ENCODE measurements at regions not wholly inside any gene's neighbourhood (a gene's known extent, or its start where the extent isn't known, plus 50 kb on each side); places are given as distances from the start of the nearest gene placed in this dataset.

GRCh38 chr15:98067339-98067738, 106.8 kb downstream of the ARRDC4 start:
- Histone ChIP-seq H3K36me3 (no peaks in the 10 kb centered on the region), H3K9me3 (no peaks in the 10 kb centered on the region), H3K27ac (no peak overlapping the region), H3K4me1 (no peaks in the 10 kb centered on the region), H3K4me3 (no peak overlapping the region), H3K27me3 (no peaks in the 10 kb centered on the region)
- no peak for ATAC-seq
- 46% methylated on average over 3 of the region's 3 CpGs; no CpG with 5 or more reads in 1 of the 2 donors for WGBS, 2 donors (ENCODE audit: low coverage in 1 of 2)
- TF ChIP-seq POLR2AphosphoS5 (IDR thresholded peaks at IDR 0.05) (no peak), POLR2A (IDR thresholded peaks at IDR 0.05) (no peak), CTCF (IDR thresholded peaks at IDR 0.05) (no peak), EP300 (IDR thresholded peaks at IDR 0.05) (no peak)

- Histone ChIP-seq H3K9me3 (no peaks in the 10 kb centered on the region), H3K4me1 (no peaks in the 10 kb centered on the region), H3K36me3 (no peaks in the 10 kb centered on the region), H3K27me3 (no peaks in the 10 kb centered on the region), H3K27ac (no peak overlapping the region), H3K4me3 (no peak overlapping the region)
- no peak for TF ChIP-seq EP300 (IDR thresholded peaks at IDR 0.05)
- no peak for TF ChIP-seq CTCF (IDR thresholded peaks at IDR 0.05)
- no peak for TF ChIP-seq POLR2AphosphoS5 (IDR thresholded peaks at IDR 0.05)
- no peak for ATAC-seq
- 82 to 88% methylated on average over 4 of the region's 4 CpGs for WGBS, 2 donors (ENCODE audit: low coverage in 1 of 2)
These were observed 108.8 kb downstream of the ARRDC4 start for GRCh38 chr15:98069256-98069655.

GRCh38 chr15:98070137-98070536, 109.6 kb downstream of the ARRDC4 start:
- peaks cover 0 to under 1% (median 0%) of the 10 kb centered on the region in 3 donors for H3K4me1 ChIP-seq
- H3K27me3 ChIP-seq, result no peaks in the 10 kb centered on the region
- no peak for TF ChIP-seq POLR2A (IDR thresholded peaks at IDR 0.05)
- H3K36me3 ChIP-seq, result no peaks in the 10 kb centered on the region
- WGBS, 2 donors (ENCODE audit: low coverage in 1 of 2), result 84 to 88% methylated on average over 2 of the region's 2 CpGs
- H3K4me3 ChIP-seq, result no peak overlapping the region
- H3K9me3 ChIP-seq, result no peaks in the 10 kb centered on the region
- H3K27ac ChIP-seq, result no peak overlapping the region
- no peak for ATAC-seq

- Histone ChIP-seq H3K27ac (no peak overlapping the region), H3K4me3 (no peak overlapping the region), H3K9me3 (no peaks in the 10 kb centered on the region), H3K4me1 (peaks cover 8 to 17% (median 9%) of the 10 kb centered on the region in 3 donors), H3K27me3 (no peaks in the 10 kb centered on the region), H3K36me3 (no peaks in the 10 kb centered on the region)
- no peak for ATAC-seq
- no peak for TF ChIP-seq EP300 (IDR thresholded peaks at IDR 0.05)
- no peak for TF ChIP-seq POLR2A (IDR thresholded peaks at IDR 0.05)
- TF ChIP-seq POLR2AphosphoS5 (IDR thresholded peaks at IDR 0.05), result no peak
- no peak for TF ChIP-seq CTCF (IDR thresholded peaks at IDR 0.05)
These were observed 111.3 kb downstream of the ARRDC4 start for GRCh38 chr15:98071786-98072185.

GRCh38 chr15:98075441-98075840, 114.9 kb downstream of the ARRDC4 start:
- H3K4me1 ChIP-seq, result peaks cover 9 to 25% (median 12%) of the 10 kb centered on the region in 3 donors
- no peaks in the 10 kb centered on the region for H3K9me3 ChIP-seq
- no peaks in the 10 kb centered on the region for H3K36me3 ChIP-seq
- H3K4me3 ChIP-seq, result no peak overlapping the region
- no peak for TF ChIP-seq POLR2A (IDR thresholded peaks at IDR 0.05)
- TF ChIP-seq EP300 (IDR thresholded peaks at IDR 0.05), result no peak
- no peak for TF ChIP-seq POLR2AphosphoS5 (IDR thresholded peaks at IDR 0.05)
- no peak for TF ChIP-seq CTCF (IDR thresholded peaks at IDR 0.05)
- ATAC-seq, result no peak
- peak overlapping the region in 3 of 4 donors; percentile 36 to 77 (median 66) for H3K27ac ChIP-seq
- H3K27me3 ChIP-seq, result no peaks in the 10 kb centered on the region

Data from gastroesophageal sphincter (tissue), 4 donors.